ENCODE measurements at regions not wholly inside any gene's neighbourhood (a gene's known extent, or its start where the extent isn't known, plus 50 kb on each side); places are given as distances from the start of the nearest gene placed in this dataset.
"Not testable (repeated sequence)": the region's sequence is repeated elsewhere in the genome, so short reads cannot be mapped to it uniquely, and the experiment has no call there.

- Histone ChIP-seq H3K36me3 (replicated peaks; ENCODE audit: insufficient read depth, low read length) (no peaks in the 10 kb centered on the region), H3F3A (ENCODE audit: insufficient read depth, low read length) (no peaks in the 10 kb centered on the region), H3K79me2 (ENCODE audit: low read length) (no peaks in the 10 kb centered on the region), H3K9me2 (replicated peaks; ENCODE audit: insufficient read depth, low read length) (no peaks in the 10 kb centered on the region), H3K27ac (ENCODE audit: low read length) (no peak overlapping the region), H3K4me3 (ENCODE audit: low read length) (no peak overlapping the region), H2AFZ (ENCODE audit: low read length) (no peak overlapping the region), H3K4me2 (ENCODE audit: low read depth, low read length) (no peak overlapping the region), H3K27me3 (replicated peaks; ENCODE audit: insufficient read depth, low read length) (no peaks in the 10 kb centered on the region), H3K9me3 (replicated peaks; ENCODE audit: insufficient read depth, low read length) (no peaks in the 10 kb centered on the region), H3K4me1 (ENCODE audit: low read length) (no peaks in the 10 kb centered on the region), H3K9ac (ENCODE audit: low read length) (no peak overlapping the region), H4K20me1 (ENCODE audit: insufficient read depth, low read length) (no peaks in the 10 kb centered on the region)
- TF ChIP-seq CTCF (IDR thresholded peaks at IDR 0.05; ENCODE audit: low read length) (no peak), EZH2 (optimal IDR thresholded peaks at IDR 0.05; ENCODE audit: low read depth, low read length) (no peak), EZH2phosphoT487 (IDR thresholded peaks at IDR 0.05; ENCODE audit: low read length) (no peak)
- DNase-seq = no peak
Measured at GRCh38 chr2:75432761-75433361, 127.9 kb downstream of the EVA1A start.

- Histone ChIP-seq H3K79me2 (ENCODE audit: low read length) (no peaks in the 10 kb centered on the region), H3F3A (ENCODE audit: insufficient read depth, low read length) (no peaks in the 10 kb centered on the region), H3K36me3 (replicated peaks; ENCODE audit: insufficient read depth, low read length) (no peaks in the 10 kb centered on the region), H3K27me3 (replicated peaks; ENCODE audit: insufficient read depth, low read length) (no peaks in the 10 kb centered on the region), H3K4me2 (ENCODE audit: low read depth, low read length) (no peak overlapping the region), H3K9me3 (replicated peaks; ENCODE audit: insufficient read depth, low read length) (no peaks in the 10 kb centered on the region), H3K9me2 (replicated peaks; ENCODE audit: insufficient read depth, low read length) (no peaks in the 10 kb centered on the region), H3K27ac (ENCODE audit: low read length) (no peak overlapping the region), H2AFZ (ENCODE audit: low read length) (no peak overlapping the region), H3K4me3 (ENCODE audit: low read length) (no peak overlapping the region), H3K4me1 (ENCODE audit: low read length) (no peaks in the 10 kb centered on the region), H4K20me1 (ENCODE audit: insufficient read depth, low read length) (no peaks in the 10 kb centered on the region), H3K9ac (ENCODE audit: low read length) (no peak overlapping the region)
- TF ChIP-seq EZH2 (optimal IDR thresholded peaks at IDR 0.05; ENCODE audit: low read depth, low read length) (no peak), CTCF (IDR thresholded peaks at IDR 0.05; ENCODE audit: low read length) (no peak), EZH2phosphoT487 (IDR thresholded peaks at IDR 0.05; ENCODE audit: low read length) (no peak)
- DNase-seq = no peak
Measured at GRCh38 chr2:75431763-75432162, 129.0 kb downstream of the EVA1A start.

GRCh38 chr2:75431276-75431675 lies 129.5 kb downstream of the EVA1A start:
- Histone ChIP-seq H4K20me1 (ENCODE audit: insufficient read depth, low read length) (no peaks in the 10 kb centered on the region), H3F3A (ENCODE audit: insufficient read depth, low read length) (no peaks in the 10 kb centered on the region), H3K9me3 (replicated peaks; ENCODE audit: insufficient read depth, low read length) (no peaks in the 10 kb centered on the region), H3K27ac (ENCODE audit: low read length) (no peak overlapping the region), H3K4me1 (ENCODE audit: low read length) (no peaks in the 10 kb centered on the region), H3K9me2 (replicated peaks; ENCODE audit: insufficient read depth, low read length) (no peaks in the 10 kb centered on the region), H2AFZ (ENCODE audit: low read length) (no peak overlapping the region), H3K27me3 (replicated peaks; ENCODE audit: insufficient read depth, low read length) (no peaks in the 10 kb centered on the region), H3K4me3 (ENCODE audit: low read length) (no peak overlapping the region), H3K36me3 (replicated peaks; ENCODE audit: insufficient read depth, low read length) (no peaks in the 10 kb centered on the region), H3K79me2 (ENCODE audit: low read length) (no peaks in the 10 kb centered on the region), H3K9ac (ENCODE audit: low read length) (no peak overlapping the region), H3K4me2 (ENCODE audit: low read depth, low read length) (no peak overlapping the region)
- DNase-seq = no peak
- no peak for TF ChIP-seq EZH2phosphoT487 (IDR thresholded peaks at IDR 0.05; ENCODE audit: low read length)
- TF ChIP-seq CTCF (IDR thresholded peaks at IDR 0.05; ENCODE audit: low read length) = no peak
- no peak for TF ChIP-seq EZH2 (optimal IDR thresholded peaks at IDR 0.05; ENCODE audit: low read depth, low read length)

- H3K9ac ChIP-seq (ENCODE audit: low read length); H2AFZ ChIP-seq (ENCODE audit: low read length); H3K4me1 ChIP-seq (ENCODE audit: low read length); H3K9me2 ChIP-seq (replicated peaks; ENCODE audit: insufficient read depth, low read length); H3F3A ChIP-seq (ENCODE audit: insufficient read depth, low read length); H3K27me3 ChIP-seq (replicated peaks; ENCODE audit: insufficient read depth, low read length); H3K36me3 ChIP-seq (replicated peaks; ENCODE audit: insufficient read depth, low read length); H4K20me1 ChIP-seq (ENCODE audit: insufficient read depth, low read length); H3K79me2 ChIP-seq (ENCODE audit: low read length); DNase-seq; H3K9me3 ChIP-seq (replicated peaks; ENCODE audit: insufficient read depth, low read length); H3K27ac ChIP-seq (ENCODE audit: low read length); H3K4me3 ChIP-seq (ENCODE audit: low read length); H3K4me2 ChIP-seq (ENCODE audit: low read depth, low read length): not testable (repeated sequence)
Measured at GRCh38 chr2:75430449-75430848, 130.3 kb downstream of the EVA1A start.
